CD4-positive, alpha-beta T cell treated with Interferon gamma for 1 hour (primary cell): ENCODE measurements at regions not wholly inside any gene's neighbourhood (a gene's known extent, or its start where the extent isn't known, plus 50 kb on each side); places are given as distances from the start of the nearest gene placed in this dataset.

Experiments
- DNase-seq: peaks from one replicate; pipeline ENCODE4 v3.0.0-alpha.2; 2020

GRCh38 chr18:2409906-2410305 is 161.4 kb downstream of the METTL4 start:
- DNase-seq = no peak

GRCh38 chr18:2410688-2411087 is 160.6 kb downstream of the METTL4 start:
- no peak for DNase-seq

- no peak for DNase-seq
These were observed 159.8 kb downstream of the METTL4 start for GRCh38 chr18:2411381-2411960.

GRCh38 chr18:2412281-2412680 is 159.0 kb downstream of the METTL4 start:
- no peak for DNase-seq

GRCh38 chr18:2412996-2413751 is 158.1 kb downstream of the METTL4 start:
- DNase-seq = no peak

- no peak for DNase-seq
These were observed 157.1 kb downstream of the METTL4 start for GRCh38 chr18:2414235-2414634.

GRCh38 chr18:2415656-2416055 is 155.6 kb downstream of the METTL4 start:
- DNase-seq = no peak

GRCh38 chr18:2417861-2418610 is 153.3 kb downstream of the METTL4 start:
- DNase-seq = no peak

GRCh38 chr18:2420367-2420766 is 150.9 kb downstream of the METTL4 start:
- no peak for DNase-seq

- no peak for DNase-seq
These were observed 147.5 kb downstream of the METTL4 start for GRCh38 chr18:2423761-2424160.

GRCh38 chr18:2424420-2424819 is 146.9 kb downstream of the METTL4 start:
- no peak for DNase-seq

GRCh38 chr18:2425426-2426317 is 145.6 kb downstream of the METTL4 start:
- DNase-seq = no peak

- no peak for DNase-seq
These were observed 141.1 kb downstream of the METTL4 start for GRCh38 chr18:2430191-2430590.

- no peak for DNase-seq
These were observed 139.5 kb downstream of the METTL4 start for GRCh38 chr18:2431806-2432205.

GRCh38 chr18:2433366-2433765 is 137.9 kb downstream of the METTL4 start:
- DNase-seq = no peak

GRCh38 chr18:2441544-2441943 is 129.8 kb downstream of the METTL4 start:
- no peak for DNase-seq

GRCh38 chr18:2442006-2442405 is 129.3 kb downstream of the METTL4 start:
- no peak for DNase-seq

GRCh38 chr18:2442726-2443275 is 128.5 kb downstream of the METTL4 start:
- DNase-seq = no peak

- DNase-seq = no peak
These were observed 127.0 kb downstream of the METTL4 start for GRCh38 chr18:2444201-2444875.

GRCh38 chr18:2448565-2449151 is 122.6 kb downstream of the METTL4 start:
- DNase-seq = no peak

- no peak for DNase-seq
These were observed 119.7 kb downstream of the METTL4 start for GRCh38 chr18:2451556-2451955.

- DNase-seq = no peak
These were observed 111.4 kb downstream of the METTL4 start for GRCh38 chr18:2459886-2460285.
